MCF 10A (cell line): ENCODE measurements at regions not wholly inside any gene's neighbourhood (a gene's known extent, or its start where the extent isn't known, plus 50 kb on each side); places are given as distances from the start of the nearest gene placed in this dataset.

ENCODE experiments used
- BruUV-seq: library from RNA; stranded (reverse); fragments of 400-500 nt; replicated peaks from 2 replicates; lab custom pipeline; 2021; lab: Mats Ljungman, UMichigan
- CTCF ChIA-PET: fragments of 300-600 bp; sonication (Branson Sonifier 250); formaldehyde crosslinking; extraction: SDS; loops from one replicate; lab custom pipeline; 2021; ENCODE audit warnings: antibody characterized with exemption, inconsistent platforms; lab: Yijun Ruan, JAX
- POLR2A ChIA-PET: fragments of 300-600, 350-650 bp; sonication (Branson Sonifier 250); formaldehyde crosslinking; extraction: SDS; loops from one replicate; lab custom pipeline; 2020; ENCODE audit warnings: antibody characterized with exemption, inconsistent platforms; lab: Yijun Ruan, JAX
- DNase-seq: peaks from one replicate; pipeline ENCODE4 v3.0.0-alpha.2; 2018; ENCODE audit not compliant: unreplicated experiment
- H3K27ac Mint-ChIP-seq: one replicate; pipeline ENCODE4 v1.8.0; 2022; ENCODE audit warnings: mild to moderate bottlenecking, low read depth, mixed read lengths; ENCODE audit not compliant: unreplicated experiment
- H3K27me3 Mint-ChIP-seq: one replicate; pipeline ENCODE4 v1.8.0; 2022; ENCODE audit warnings: mixed read lengths; ENCODE audit not compliant: insufficient read depth, unreplicated experiment
- H3K36me3 Mint-ChIP-seq: one replicate; pipeline ENCODE4 v1.8.0; 2022; ENCODE audit warnings: mild to moderate bottlenecking, moderate library complexity, mixed read lengths; ENCODE audit not compliant: insufficient read depth, unreplicated experiment
- H3K4me1 Mint-ChIP-seq: one replicate; pipeline ENCODE4 v1.8.0; 2022; ENCODE audit warnings: mixed read lengths; ENCODE audit not compliant: insufficient read depth, unreplicated experiment
- H3K4me3 Mint-ChIP-seq: one replicate; pipeline ENCODE4 v1.8.0; 2022; ENCODE audit warnings: mild to moderate bottlenecking, moderate library complexity, mixed read lengths; ENCODE audit not compliant: unreplicated experiment
- H3K9me3 Mint-ChIP-seq: one replicate; pipeline ENCODE4 v1.8.0; 2022; ENCODE audit warnings: mixed read lengths; ENCODE audit not compliant: unreplicated experiment
- CTCF ChIP-seq: fragments of 200-600 bp; IDR thresholded peaks from one replicate; pipeline ENCODE4 v1.8.0; 2022; ENCODE audit warnings: antibody characterized with exemption, mild to moderate bottlenecking; ENCODE audit not compliant: unreplicated experiment
- intact Hi-C: fragments of 100-400 bp; cut with micrococcal nuclease; formaldehyde crosslinking; loops from 2 replicates; pipeline ENCODE4 v1.14.1; 2022

GRCh38 chr1:103254691-103255090 is 146.4 kb upstream of the COL11A1 start:
- Mint-ChIP-seq H3K27me3 (peaks cover 21% of the 10 kb centered on the region), H3K9me3 (no peaks in the 10 kb centered on the region), H3K4me1 (peaks cover 6% of the 10 kb centered on the region), H3K36me3 (no peaks in the 10 kb centered on the region), H3K4me3 (no peak overlapping the region), H3K27ac (no peak overlapping the region)
- TF ChIP-seq CTCF, result no peak
- DNase-seq, result no peak
- BruUV-seq, result no TSS peak
- intact Hi-C loops, result no loop called here
- CTCF ChIA-PET, result no interaction called here
- POLR2A ChIA-PET, result no interaction called here

- Mint-ChIP-seq H3K27me3 (peaks cover 48% of the 10 kb centered on the region), H3K27ac (no peak overlapping the region), H3K4me1 (no peaks in the 10 kb centered on the region), H3K9me3 (no peaks in the 10 kb centered on the region), H3K4me3 (no peak overlapping the region), H3K36me3 (no peaks in the 10 kb centered on the region)
- DNase-seq, result no peak
- intact Hi-C loops, result no loop called here
- no peak for TF ChIP-seq CTCF
- ChIA-PET CTCF (interaction anchor here (0.6 kb wide), 1 partner anchor 72 kb away, joined by 4 read pairs; no protein-coding TSS in a partner anchor), POLR2A (no interaction called here)
- no TSS peak for BruUV-seq
Observed at GRCh38 chr1:103250441-103250861, 142.1 kb upstream of the COL11A1 start.

- H3K36me3 Mint-ChIP-seq, result no peaks in the 10 kb centered on the region
- peaks cover 62% of the 10 kb centered on the region for H3K27me3 Mint-ChIP-seq
- no peak overlapping the region for H3K4me3 Mint-ChIP-seq
- intact Hi-C loops, result no loop called here
- no peaks in the 10 kb centered on the region for H3K4me1 Mint-ChIP-seq
- no TSS peak for BruUV-seq
- H3K27ac Mint-ChIP-seq, result no peak overlapping the region
- TF ChIP-seq CTCF, result no peak
- H3K9me3 Mint-ChIP-seq, result no peaks in the 10 kb centered on the region
- DNase-seq, result no peak
- ChIA-PET CTCF (no interaction called here), POLR2A (no interaction called here)
Observed at GRCh38 chr1:103248417-103249102, 140.2 kb upstream of the COL11A1 start.

GRCh38 chr1:103247517-103247916 is 139.2 kb upstream of the COL11A1 start:
- TF ChIP-seq CTCF, result no peak
- ChIA-PET CTCF (no interaction called here), POLR2A (no interaction called here)
- BruUV-seq, result no TSS peak
- H3K27me3 Mint-ChIP-seq, result peaks cover 60% of the 10 kb centered on the region
- H3K9me3 Mint-ChIP-seq, result no peaks in the 10 kb centered on the region
- DNase-seq, result no peak
- intact Hi-C loops, result no loop called here
- H3K4me3 Mint-ChIP-seq, result no peak overlapping the region
- H3K4me1 Mint-ChIP-seq, result no peaks in the 10 kb centered on the region
- H3K36me3 Mint-ChIP-seq, result no peaks in the 10 kb centered on the region
- no peak overlapping the region for H3K27ac Mint-ChIP-seq
